ENCODE measurements at regions not wholly inside any gene's neighbourhood (a gene's known extent, or its start where the extent isn't known, plus 50 kb on each side); places are given as distances from the start of the nearest gene placed in this dataset.

DNA sequence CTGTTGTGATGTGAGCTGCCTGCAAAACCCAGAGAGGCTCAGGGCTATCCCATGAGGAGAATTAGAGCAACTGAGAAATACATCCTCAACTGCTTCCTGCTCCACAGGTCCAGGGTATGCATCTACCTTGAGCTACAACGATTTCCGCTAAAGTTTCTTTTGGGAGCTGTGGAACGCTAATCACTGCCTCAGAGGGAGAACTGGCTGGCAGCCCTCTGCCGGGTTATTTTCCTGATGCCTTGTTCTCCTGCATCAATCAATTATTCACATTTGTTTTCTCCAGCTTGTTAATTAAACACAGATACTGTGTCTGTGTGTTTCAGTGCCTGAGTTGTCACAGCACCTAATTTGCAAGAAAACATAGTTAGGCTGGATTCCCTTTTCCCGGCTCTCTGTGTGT, 211.1 kb upstream of the PLET1 start:
- TF ChIP-seq POLR2AphosphoS5 (IDR thresholded peaks at IDR 0.05; ENCODE audit: insufficient read depth in 1 of 2, low read depth in 1 of 2): no peak
- TF ChIP-seq, protein P1, sequence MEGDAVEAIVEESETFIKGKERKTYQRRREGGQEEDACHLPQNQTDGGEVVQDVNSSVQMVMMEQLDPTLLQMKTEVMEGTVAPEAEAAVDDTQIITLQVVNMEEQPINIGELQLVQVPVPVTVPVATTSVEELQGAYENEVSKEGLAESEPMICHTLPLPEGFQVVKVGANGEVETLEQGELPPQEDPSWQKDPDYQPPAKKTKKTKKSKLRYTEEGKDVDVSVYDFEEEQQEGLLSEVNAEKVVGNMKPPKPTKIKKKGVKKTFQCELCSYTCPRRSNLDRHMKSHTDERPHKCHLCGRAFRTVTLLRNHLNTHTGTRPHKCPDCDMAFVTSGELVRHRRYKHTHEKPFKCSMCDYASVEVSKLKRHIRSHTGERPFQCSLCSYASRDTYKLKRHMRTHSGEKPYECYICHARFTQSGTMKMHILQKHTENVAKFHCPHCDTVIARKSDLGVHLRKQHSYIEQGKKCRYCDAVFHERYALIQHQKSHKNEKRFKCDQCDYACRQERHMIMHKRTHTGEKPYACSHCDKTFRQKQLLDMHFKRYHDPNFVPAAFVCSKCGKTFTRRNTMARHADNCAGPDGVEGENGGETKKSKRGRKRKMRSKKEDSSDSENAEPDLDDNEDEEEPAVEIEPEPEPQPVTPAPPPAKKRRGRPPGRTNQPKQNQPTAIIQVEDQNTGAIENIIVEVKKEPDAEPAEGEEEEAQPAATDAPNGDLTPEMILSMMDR (IDR thresholded peaks at IDR 0.05): no peak

Data from vagina (tissue), 2 donors.